Neural progenitor cell (in vitro differentiated cells): ENCODE measurements at regions not wholly inside any gene's neighbourhood (a gene's known extent, or its start where the extent isn't known, plus 50 kb on each side); places are given as distances from the start of the nearest gene placed in this dataset.

ENCODE experiments used
- CTCF ChIP-seq: fragments of 200-600 bp; sonication (generic); IDR thresholded peaks from 2 replicates; pipeline ENCODE4 v1.5.1; 2017; ENCODE audit warnings: antibody characterized with exemption, mild to moderate bottlenecking
- EZH2 ChIP-seq: fragments of 200-600 bp; sonication (generic); IDR thresholded peaks from 2 replicates; pipeline ENCODE4 v1.6.1; 2017; ENCODE audit warnings: antibody characterized with exemption, mild to moderate bottlenecking, moderate library complexity
- EZH2phosphoT487 ChIP-seq: fragments of 200-600 bp; sonication (generic); IDR thresholded peaks from 2 replicates; pipeline ENCODE4 v1.6.1; 2017; ENCODE audit warnings: antibody characterized with exemption

- TF ChIP-seq CTCF: no peak
- TF ChIP-seq EZH2: no peak
- TF ChIP-seq EZH2phosphoT487: no peak
Measured at GRCh38 chr3:124407260-124407659, 323.0 kb upstream of the UMPS start.
